ENCODE measurements at regions not wholly inside any gene's neighbourhood (a gene's known extent, or its start where the extent isn't known, plus 50 kb on each side); places are given as distances from the start of the nearest gene placed in this dataset.
"Not testable (repeated sequence)": the region's sequence is repeated elsewhere in the genome, so short reads cannot be mapped to it uniquely, and the experiment has no call there.

- peaks cover 10% of the 10 kb centered on the region for H3K9me3 Mint-ChIP-seq
- H3K27ac Mint-ChIP-seq, H3K4me1 Mint-ChIP-seq, CTCF ChIA-PET, H3K36me3 Mint-ChIP-seq, H3K27me3 Mint-ChIP-seq, DNase-seq, H3K4me3 Mint-ChIP-seq: not testable (repeated sequence)
Measured at GRCh38 chr9:108047777-108048176, 558.2 kb upstream of the KLF4 start.

DNA sequence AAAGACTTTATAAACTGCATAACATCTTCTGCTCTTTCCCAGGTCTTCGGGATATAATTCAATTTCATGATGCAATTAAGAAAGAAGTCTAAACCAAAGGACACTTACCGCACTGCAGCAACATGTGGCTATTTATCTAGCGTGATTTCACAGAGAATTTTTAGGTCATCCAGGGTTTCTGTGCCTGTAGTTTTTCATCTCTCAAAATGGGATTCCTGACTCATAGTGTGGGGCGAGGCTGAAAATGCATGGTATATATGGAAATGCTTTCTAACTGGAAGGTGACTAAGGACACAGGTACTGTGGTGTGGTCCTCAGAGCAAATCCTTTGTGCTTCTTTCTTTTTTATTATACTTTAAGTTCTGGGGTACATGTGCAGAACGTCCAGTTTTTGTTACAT lies 557.7 kb upstream of the KLF4 start:
- H3K27me3 Mint-ChIP-seq = no peaks in the 10 kb centered on the region

DNA sequence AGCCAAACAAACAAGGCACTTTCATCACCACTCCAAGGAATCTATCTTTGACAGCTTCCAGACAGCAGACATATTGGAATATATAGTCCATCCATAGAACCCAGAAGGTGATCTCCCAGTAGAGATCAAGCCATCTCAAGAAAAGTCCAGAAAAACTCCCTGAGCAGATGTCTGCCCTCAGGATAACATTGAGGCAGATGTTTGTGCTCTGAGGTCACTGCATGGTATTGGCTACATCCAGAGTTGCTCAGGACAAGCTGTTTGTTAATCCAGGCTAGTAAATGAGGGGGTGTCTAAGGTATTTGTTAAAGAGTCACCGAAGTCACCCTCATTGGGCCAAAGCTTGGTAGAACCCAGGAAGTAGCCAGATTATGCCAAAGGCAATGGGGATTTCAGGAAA lies 556.3 kb upstream of the KLF4 start:
- Mint-ChIP-seq H3K4me1 (no peaks in the 10 kb centered on the region), H3K4me3 (no peak overlapping the region), H3K27me3 (no peaks in the 10 kb centered on the region), H3K27ac (no peak overlapping the region), H3K9me3 (peaks cover 7% of the 10 kb centered on the region), H3K36me3 (no peaks in the 10 kb centered on the region)
- no peak for DNase-seq
- CTCF ChIA-PET = interaction anchor here (0.6 to 1.7 kb wide), 2 partner anchors 10 to 43 kb away, joined by 3 to 4 read pairs; no protein-coding TSS in a partner anchor

More for the DNA sequence above, 557.7 kb upstream of the KLF4 start:
- CTCF ChIA-PET = no interaction called here
- Mint-ChIP-seq H3K27ac (no peak overlapping the region), H3K4me1 (no peaks in the 10 kb centered on the region), H3K4me3 (no peak overlapping the region), H3K36me3 (no peaks in the 10 kb centered on the region), H3K9me3 (peaks cover 12% of the 10 kb centered on the region)
- DNase-seq = no peak

DNA sequence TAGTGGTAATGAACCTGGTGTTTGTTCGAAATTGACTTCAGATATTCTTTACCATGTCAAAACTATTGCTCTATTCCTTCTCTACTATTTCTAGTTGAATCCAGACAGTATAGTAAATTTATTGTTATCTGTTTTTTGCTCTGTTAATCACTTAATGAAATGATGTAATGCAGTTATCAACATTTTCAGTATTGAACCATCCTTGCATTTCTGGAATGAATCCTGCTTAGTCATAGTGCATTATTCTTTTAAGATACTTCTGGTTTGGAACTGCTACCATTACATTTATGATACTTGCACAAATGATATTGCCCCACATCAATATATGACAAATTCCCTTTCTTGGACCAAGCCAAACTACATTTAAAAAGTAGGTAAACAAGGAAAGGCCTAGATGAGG lies 554.0 kb upstream of the KLF4 start:
- Mint-ChIP-seq H3K4me1 (no peaks in the 10 kb centered on the region), H3K27ac (no peak overlapping the region), H3K9me3 (peaks cover 7% of the 10 kb centered on the region), H3K4me3 (no peak overlapping the region), H3K27me3 (no peaks in the 10 kb centered on the region), H3K36me3 (no peaks in the 10 kb centered on the region)
- no peak for DNase-seq
- CTCF ChIA-PET = no interaction called here

- no peak overlapping the region for H3K4me3 Mint-ChIP-seq
- peaks cover 11% of the 10 kb centered on the region for H3K9me3 Mint-ChIP-seq
- H3K36me3 Mint-ChIP-seq = no peaks in the 10 kb centered on the region
- no peak for DNase-seq
- CTCF ChIA-PET = no interaction called here
- H3K27me3 Mint-ChIP-seq = no peaks in the 10 kb centered on the region
- no peak overlapping the region for H3K27ac Mint-ChIP-seq
- no peaks in the 10 kb centered on the region for H3K4me1 Mint-ChIP-seq
Measured at GRCh38 chr9:108041551-108041950, 552.0 kb upstream of the KLF4 start.

- CTCF ChIA-PET = no interaction called here
- Mint-ChIP-seq H3K4me1 (no peaks in the 10 kb centered on the region), H3K9me3 (peaks cover 13% of the 10 kb centered on the region), H3K36me3 (no peaks in the 10 kb centered on the region), H3K27me3 (no peaks in the 10 kb centered on the region), H3K27ac (no peak overlapping the region), H3K4me3 (no peak overlapping the region)
- no peak for DNase-seq
Measured at GRCh38 chr9:108040783-108041182, 551.2 kb upstream of the KLF4 start.

- Mint-ChIP-seq H3K9me3 (peaks cover 12% of the 10 kb centered on the region), H3K36me3 (no peaks in the 10 kb centered on the region), H3K4me3 (no peak overlapping the region), H3K27ac (no peak overlapping the region), H3K27me3 (no peaks in the 10 kb centered on the region), H3K4me1 (no peaks in the 10 kb centered on the region)
- CTCF ChIA-PET = no interaction called here
- no peak for DNase-seq
Measured at GRCh38 chr9:108039493-108039892, 549.9 kb upstream of the KLF4 start.

DNA sequence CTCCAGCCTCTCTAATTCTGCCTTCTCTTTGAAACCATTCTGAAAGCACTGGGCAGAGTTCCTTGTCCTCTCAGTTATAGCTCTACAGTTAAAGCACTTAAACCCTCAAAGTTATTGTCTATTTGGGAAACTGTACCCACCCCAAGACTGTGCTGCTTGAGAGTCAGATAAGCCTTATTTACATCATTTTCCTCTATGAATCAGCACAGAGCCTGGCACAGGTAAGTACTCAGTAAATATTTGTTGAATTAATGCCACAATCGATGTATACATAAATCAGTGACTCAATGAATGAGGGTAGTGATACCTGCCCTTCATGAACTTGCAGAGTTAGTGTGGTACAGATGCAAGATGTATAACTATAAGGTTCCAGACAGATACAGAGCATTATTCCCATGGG lies 549.4 kb upstream of the KLF4 start:
- H3K36me3 Mint-ChIP-seq = no peaks in the 10 kb centered on the region
- H3K9me3 Mint-ChIP-seq = peaks cover 9% of the 10 kb centered on the region
- H3K4me1 Mint-ChIP-seq = no peaks in the 10 kb centered on the region
- CTCF ChIA-PET = no interaction called here
- no peak overlapping the region for H3K4me3 Mint-ChIP-seq
- H3K27ac Mint-ChIP-seq = no peak overlapping the region
- no peak for DNase-seq
- H3K27me3 Mint-ChIP-seq = no peaks in the 10 kb centered on the region

DNA sequence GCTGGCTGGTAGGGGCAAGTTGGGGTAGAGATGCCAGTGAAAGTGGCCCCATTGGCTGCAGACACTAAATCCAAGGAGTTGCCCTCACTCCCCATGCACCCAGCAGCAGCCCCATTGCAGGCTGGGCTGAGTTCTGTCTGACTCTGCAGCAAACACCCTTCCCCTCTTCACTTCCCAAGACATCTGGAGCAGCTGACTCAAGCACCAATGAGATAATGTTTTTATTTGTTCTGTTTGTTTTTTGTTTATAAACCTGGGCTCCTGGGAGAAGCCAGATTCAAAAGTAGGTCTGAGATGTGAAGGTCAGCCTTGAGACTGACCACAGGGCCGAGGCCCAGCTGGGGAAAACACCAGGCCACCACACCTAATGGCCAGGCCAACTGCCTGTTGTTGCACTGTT lies 545.9 kb upstream of the KLF4 start:
- Mint-ChIP-seq H3K36me3 (no peaks in the 10 kb centered on the region), H3K9me3 (peaks cover 14% of the 10 kb centered on the region), H3K27ac (no peak overlapping the region), H3K27me3 (no peaks in the 10 kb centered on the region), H3K4me3 (no peak overlapping the region), H3K4me1 (no peaks in the 10 kb centered on the region)
- CTCF ChIA-PET = interaction anchor here (1.5 kb wide), 1 partner anchor 10 kb away, joined by 3 read pairs; no protein-coding TSS in a partner anchor
- DNase-seq = no peak

GRCh38 chr9:108033976-108034964 lies 544.7 kb upstream of the KLF4 start:
- peaks cover 14% of the 10 kb centered on the region for H3K9me3 Mint-ChIP-seq
- CTCF ChIA-PET = no interaction called here
- no peaks in the 10 kb centered on the region for H3K36me3 Mint-ChIP-seq
- no peak overlapping the region for H3K27ac Mint-ChIP-seq
- H3K4me3 Mint-ChIP-seq = no peak overlapping the region
- no peaks in the 10 kb centered on the region for H3K4me1 Mint-ChIP-seq
- DNase-seq = no peak
- H3K27me3 Mint-ChIP-seq = no peaks in the 10 kb centered on the region

DNA sequence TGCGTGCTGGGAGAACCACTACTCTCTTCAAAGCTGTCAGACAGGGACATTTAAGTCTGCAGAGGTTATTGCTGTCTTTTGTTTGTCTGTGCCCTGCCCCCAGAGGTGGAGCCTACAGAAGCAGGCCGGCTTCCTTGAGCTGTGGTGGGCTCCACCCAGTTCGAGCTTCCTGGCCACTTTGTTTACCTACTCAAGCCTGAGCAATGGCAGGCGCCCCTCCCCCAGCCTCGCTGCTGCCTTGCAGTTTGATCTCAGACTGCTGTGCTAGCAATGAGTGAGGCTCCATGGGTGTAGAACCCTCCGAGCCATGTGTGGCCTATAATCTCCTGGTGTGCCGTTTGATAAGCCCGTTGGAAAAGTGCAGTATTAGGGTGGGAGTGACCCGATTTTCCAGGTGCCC lies 542.5 kb upstream of the KLF4 start:
- H3K36me3 Mint-ChIP-seq, H3K27me3 Mint-ChIP-seq, H3K4me3 Mint-ChIP-seq, H3K27ac Mint-ChIP-seq, DNase-seq, H3K4me1 Mint-ChIP-seq, CTCF ChIA-PET: not testable (repeated sequence)
- H3K9me3 Mint-ChIP-seq = peaks cover 12% of the 10 kb centered on the region

DNA sequence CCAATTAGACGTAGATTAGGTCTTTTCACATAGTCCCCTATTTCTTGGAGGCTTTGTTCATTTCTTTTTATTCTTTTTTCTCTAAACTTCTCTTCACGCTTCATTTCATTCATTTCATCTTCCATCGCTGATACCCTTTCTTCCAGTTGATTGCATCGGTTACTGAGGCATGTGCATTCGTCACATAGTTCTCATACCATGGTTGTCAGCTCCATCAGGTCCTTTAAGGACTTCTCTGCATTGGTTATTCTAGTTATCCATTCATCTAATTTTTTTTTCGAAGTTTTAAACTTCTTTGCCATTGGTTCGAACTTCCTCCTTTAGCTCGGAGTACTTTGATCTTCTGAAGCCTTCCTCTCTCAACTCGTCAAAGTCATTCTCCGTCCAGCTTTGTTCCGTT lies 541.7 kb upstream of the KLF4 start:
- H3K9me3 Mint-ChIP-seq = peaks cover 12% of the 10 kb centered on the region
- H3K4me3 Mint-ChIP-seq, H3K27me3 Mint-ChIP-seq, H3K36me3 Mint-ChIP-seq, H3K27ac Mint-ChIP-seq, H3K4me1 Mint-ChIP-seq, CTCF ChIA-PET, DNase-seq: not testable (repeated sequence)

DNA sequence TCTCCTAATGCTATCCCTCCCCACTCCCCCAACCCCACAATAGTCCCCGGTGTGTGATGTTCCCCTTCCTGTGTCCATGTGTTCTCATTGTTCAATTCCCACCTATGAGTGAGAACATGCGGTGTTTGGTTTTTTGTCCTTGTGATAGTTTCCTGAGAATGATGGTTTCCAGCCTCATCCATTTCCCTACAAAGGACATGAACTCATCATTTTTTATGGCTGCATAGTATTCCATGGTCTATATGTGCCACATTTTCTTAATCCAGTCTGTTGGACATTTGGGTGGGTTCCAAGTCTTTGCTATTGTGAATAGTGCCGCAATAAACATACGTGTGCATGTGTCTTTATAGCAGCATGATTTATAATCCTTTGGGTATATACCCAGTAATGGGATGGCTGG lies 537.1 kb upstream of the KLF4 start:
- H3K9me3 Mint-ChIP-seq, H3K4me3 Mint-ChIP-seq, H3K4me1 Mint-ChIP-seq, CTCF ChIA-PET, H3K36me3 Mint-ChIP-seq, H3K27ac Mint-ChIP-seq, DNase-seq, H3K27me3 Mint-ChIP-seq: not testable (repeated sequence)

DNA sequence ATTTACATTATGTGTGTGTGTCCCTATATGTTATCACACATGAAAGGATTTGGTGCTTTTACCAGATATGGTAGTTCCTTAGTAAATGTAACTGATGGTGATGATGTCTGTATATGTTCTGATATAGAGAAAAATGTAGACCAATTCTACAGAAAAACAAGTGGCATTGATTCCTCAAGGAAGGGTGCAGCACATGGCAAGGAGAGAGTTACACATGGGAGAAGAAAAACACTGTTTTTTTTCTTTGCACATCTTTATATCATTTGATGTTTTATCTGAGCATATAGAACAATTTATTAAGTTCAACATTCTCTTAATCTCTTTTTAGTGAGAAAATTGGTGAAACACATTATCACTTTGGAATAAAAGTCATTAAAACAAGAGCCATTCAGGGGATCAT lies 535.0 kb upstream of the KLF4 start:
- CTCF ChIA-PET = no interaction called here
- no peak for DNase-seq
- Mint-ChIP-seq H3K27me3 (no peaks in the 10 kb centered on the region), H3K27ac (no peak overlapping the region), H3K4me3 (no peak overlapping the region), H3K4me1 (no peaks in the 10 kb centered on the region), H3K9me3 (peaks cover 2% of the 10 kb centered on the region), H3K36me3 (no peaks in the 10 kb centered on the region)

- H3K4me1 Mint-ChIP-seq = no peaks in the 10 kb centered on the region
- no peak overlapping the region for H3K27ac Mint-ChIP-seq
- no peaks in the 10 kb centered on the region for H3K27me3 Mint-ChIP-seq
- no peaks in the 10 kb centered on the region for H3K36me3 Mint-ChIP-seq
- DNase-seq = no peak
- CTCF ChIA-PET = no interaction called here
- H3K4me3 Mint-ChIP-seq = no peak overlapping the region
- H3K9me3 Mint-ChIP-seq = peaks cover 5% of the 10 kb centered on the region
Measured at GRCh38 chr9:108022246-108022935, 532.8 kb upstream of the KLF4 start.
